ENCODE measurements at regions not wholly inside any gene's neighbourhood (a gene's known extent, or its start where the extent isn't known, plus 50 kb on each side); places are given as distances from the start of the nearest gene placed in this dataset.

DNA sequence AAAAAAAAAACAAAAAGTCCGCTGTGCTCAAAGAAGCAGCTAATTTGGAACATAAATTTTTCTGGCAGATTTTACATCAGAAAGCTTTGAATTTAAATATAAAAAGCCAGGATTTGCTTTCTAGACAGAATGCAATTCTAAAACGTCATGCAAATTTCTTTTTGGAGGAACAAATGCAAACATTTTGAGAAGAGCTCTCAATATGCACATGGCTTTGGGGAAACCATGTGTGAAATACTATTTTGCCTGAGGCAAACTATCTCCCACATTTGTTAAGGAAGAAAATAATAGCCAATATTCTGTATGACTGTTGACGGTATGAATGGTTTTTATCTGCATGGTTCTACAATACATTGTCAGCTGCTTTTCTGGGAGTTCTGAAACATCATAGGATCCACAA, 320.0 kb upstream of the PSMD7 start:
- no peak for DNase-seq (ENCODE audit: extremely low spot score, unreplicated experiment)
- Mint-ChIP-seq H3K9me3 (no peaks in the 10 kb centered on the region), H3K4me3 (no peak overlapping the region), H3K36me3 (no peaks in the 10 kb centered on the region), H3K27ac (no peak overlapping the region), H3K27me3 (peaks cover 8% of the 10 kb centered on the region), H3K4me1 (ENCODE audit: unreplicated experiment) (peaks cover 16% of the 10 kb centered on the region)
- no peak for TF ChIP-seq CTCF (conservative IDR thresholded peaks at IDR 0.05)

DNA sequence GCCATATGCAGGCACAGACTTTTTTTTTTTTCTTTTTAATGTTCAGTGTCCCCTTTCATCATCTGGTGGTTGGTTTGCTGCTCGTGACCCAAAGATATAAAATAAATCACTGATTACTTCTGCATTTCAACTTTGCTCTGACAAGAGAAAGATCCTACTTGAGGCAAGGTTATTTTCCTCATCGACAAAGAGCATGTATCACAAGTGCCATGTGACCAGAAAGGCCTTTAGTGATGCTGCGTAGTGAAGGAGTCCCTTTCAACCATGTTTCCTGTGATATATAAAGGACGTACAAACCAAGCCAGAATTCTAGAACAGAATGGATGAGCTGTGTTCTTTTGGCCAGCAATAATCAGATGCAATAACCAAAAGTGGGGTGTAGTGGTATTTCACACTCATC, 323.4 kb upstream of the PSMD7 start:
- TF ChIP-seq CTCF (conservative IDR thresholded peaks at IDR 0.05): no peak
- H3K36me3 Mint-ChIP-seq: no peaks in the 10 kb centered on the region
- peaks cover 13% of the 10 kb centered on the region for H3K27me3 Mint-ChIP-seq
- H3K27ac Mint-ChIP-seq: no peak overlapping the region
- no peak for DNase-seq (ENCODE audit: extremely low spot score, unreplicated experiment)
- H3K4me3 Mint-ChIP-seq: no peak overlapping the region
- H3K9me3 Mint-ChIP-seq: no peaks in the 10 kb centered on the region
- peaks cover 28% of the 10 kb centered on the region for H3K4me1 Mint-ChIP-seq (ENCODE audit: unreplicated experiment)

GRCh38 chr16:73966851-73967250, 329.8 kb upstream of the PSMD7 start:
- Mint-ChIP-seq H3K4me1 (ENCODE audit: unreplicated experiment) (peaks cover 14% of the 10 kb centered on the region), H3K27me3 (peaks cover 5% of the 10 kb centered on the region)

GRCh38 chr16:73965591-73965990, 331.0 kb upstream of the PSMD7 start:
- H3K36me3 Mint-ChIP-seq: no peaks in the 10 kb centered on the region

More at GRCh38 chr16:73966851-73967250, 329.8 kb upstream of the PSMD7 start:
- Mint-ChIP-seq H3K36me3 (no peaks in the 10 kb centered on the region), H3K27ac (no peak overlapping the region), H3K9me3 (peaks cover 6% of the 10 kb centered on the region), H3K4me3 (no peak overlapping the region)
- no peak for DNase-seq (ENCODE audit: extremely low spot score, unreplicated experiment)
- no peak for TF ChIP-seq CTCF (conservative IDR thresholded peaks at IDR 0.05)

DNA sequence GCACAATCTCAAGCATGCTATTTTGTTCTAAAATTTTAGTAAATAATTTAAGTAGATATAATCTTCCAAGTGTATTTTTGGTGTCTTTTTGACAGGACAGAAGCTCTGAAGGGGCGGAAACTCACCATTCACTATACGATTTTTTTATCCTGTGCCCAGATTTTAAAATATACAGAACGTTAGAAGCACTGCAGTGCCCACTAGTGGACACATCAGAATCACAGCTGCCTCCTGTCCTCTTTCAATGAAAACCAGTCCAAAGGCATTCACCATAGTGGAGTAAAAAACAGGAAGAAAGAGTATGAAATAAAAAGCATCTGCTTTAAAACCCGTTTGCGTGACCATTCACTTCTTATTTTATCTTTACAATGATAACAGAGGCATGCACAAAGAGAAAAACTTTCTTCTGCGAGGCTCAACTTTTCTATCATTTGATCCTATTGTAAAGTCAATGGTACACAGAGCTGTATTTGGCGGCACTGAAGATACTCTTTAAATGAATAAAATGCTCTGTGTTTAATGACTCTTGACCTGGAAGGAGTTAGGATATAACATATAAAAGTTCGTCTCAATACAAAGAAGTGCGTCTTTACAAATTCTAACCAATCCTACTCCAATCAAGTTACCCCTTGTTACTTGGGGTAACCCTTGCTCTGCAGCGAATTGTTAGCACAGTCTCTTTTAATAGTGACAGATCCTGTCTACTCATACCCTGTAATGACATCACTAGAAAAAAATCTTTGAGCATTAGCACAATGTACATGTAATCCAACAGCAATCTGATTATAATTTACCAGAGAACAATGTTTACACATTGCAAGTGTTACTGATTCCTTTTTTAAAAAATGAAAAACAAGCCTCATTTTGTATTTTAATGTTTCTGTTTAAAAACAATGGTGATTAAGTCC, 339.8 kb upstream of the PSMD7 start:
- Mint-ChIP-seq H3K27me3 (peaks cover 3% of the 10 kb centered on the region), H3K27ac (no peak overlapping the region), H3K9me3 (no peaks in the 10 kb centered on the region), H3K4me1 (ENCODE audit: unreplicated experiment) (peaks cover 23% of the 10 kb centered on the region), H3K4me3 (no peak overlapping the region), H3K36me3 (no peaks in the 10 kb centered on the region)
- peak; percentile 96 for TF ChIP-seq CTCF (conservative IDR thresholded peaks at IDR 0.05)
- no peak for DNase-seq (ENCODE audit: extremely low spot score, unreplicated experiment)

More at GRCh38 chr16:73965591-73965990, 331.0 kb upstream of the PSMD7 start:
- H3K27me3 Mint-ChIP-seq: no peaks in the 10 kb centered on the region
- no peak overlapping the region for H3K27ac Mint-ChIP-seq
- H3K9me3 Mint-ChIP-seq: peaks cover 6% of the 10 kb centered on the region
- DNase-seq (ENCODE audit: extremely low spot score, unreplicated experiment): no peak
- no peak for TF ChIP-seq CTCF (conservative IDR thresholded peaks at IDR 0.05)
- peaks cover 1% of the 10 kb centered on the region for H3K4me1 Mint-ChIP-seq (ENCODE audit: unreplicated experiment)
- no peak overlapping the region for H3K4me3 Mint-ChIP-seq
